NCI-H2171 (cell line): ENCODE measurements at regions not wholly inside any gene's neighbourhood (a gene's known extent, or its start where the extent isn't known, plus 50 kb on each side); places are given as distances from the start of the nearest gene placed in this dataset.

Source experiments
- DNase-seq: peaks from one replicate; lab custom pipeline; 2025; lab: John Stamatoyannopoulos, UW

GRCh38 chr6:164453835-164454234, 855.6 kb downstream of the C6orf118 start:
- DNase-seq: no peak

GRCh38 chr6:164442572-164442971, 866.8 kb downstream of the C6orf118 start:
- DNase-seq: no peak

- no peak for DNase-seq
Observed at GRCh38 chr6:164439331-164439730, 870.1 kb downstream of the C6orf118 start.

GRCh38 chr6:164436976-164437375, 872.4 kb downstream of the C6orf118 start:
- DNase-seq: no peak

- DNase-seq: no peak
Observed at GRCh38 chr6:164427728-164428402, 881.5 kb downstream of the C6orf118 start.

GRCh38 chr6:164424489-164424888, 884.9 kb downstream of the C6orf118 start:
- no peak for DNase-seq

GRCh38 chr6:164419099-164419498, 890.3 kb downstream of the C6orf118 start:
- DNase-seq: no peak

GRCh38 chr6:164418262-164418588, 891.2 kb downstream of the C6orf118 start:
- DNase-seq: no peak

- no peak for DNase-seq
Observed at GRCh38 chr6:164417537-164418261, 891.7 kb downstream of the C6orf118 start.

- DNase-seq: no peak
Observed at GRCh38 chr6:164415832-164416563, 893.4 kb downstream of the C6orf118 start.

- DNase-seq: no peak
Observed at GRCh38 chr6:164414695-164415094, 894.7 kb downstream of the C6orf118 start.

- no peak for DNase-seq
Observed at GRCh38 chr6:164412566-164412965, 896.8 kb downstream of the C6orf118 start.

- no peak for DNase-seq
Observed at GRCh38 chr6:164410017-164410416, 899.4 kb downstream of the C6orf118 start.

GRCh38 chr6:164409309-164410009, 899.9 kb downstream of the C6orf118 start:
- DNase-seq: no peak

GRCh38 chr6:164408868-164409267, 900.5 kb downstream of the C6orf118 start:
- no peak for DNase-seq

- no peak for DNase-seq
Observed at GRCh38 chr6:164404812-164405488, 904.5 kb downstream of the C6orf118 start.

- DNase-seq: no peak
Observed at GRCh38 chr6:164401871-164402270, 907.5 kb downstream of the C6orf118 start.

- no peak for DNase-seq
Observed at GRCh38 chr6:164398647-164399046, 910.8 kb downstream of the C6orf118 start.

GRCh38 chr6:164396071-164397047, 913.0 kb downstream of the C6orf118 start:
- no peak for DNase-seq

GRCh38 chr6:164379795-164380194, 929.6 kb downstream of the C6orf118 start:
- DNase-seq: no peak

GRCh38 chr6:164378330-164378729, 931.1 kb downstream of the C6orf118 start:
- DNase-seq: no peak
